ENCODE measurements at regions not wholly inside any gene's neighbourhood (a gene's known extent, or its start where the extent isn't known, plus 50 kb on each side); places are given as distances from the start of the nearest gene placed in this dataset.

DNA sequence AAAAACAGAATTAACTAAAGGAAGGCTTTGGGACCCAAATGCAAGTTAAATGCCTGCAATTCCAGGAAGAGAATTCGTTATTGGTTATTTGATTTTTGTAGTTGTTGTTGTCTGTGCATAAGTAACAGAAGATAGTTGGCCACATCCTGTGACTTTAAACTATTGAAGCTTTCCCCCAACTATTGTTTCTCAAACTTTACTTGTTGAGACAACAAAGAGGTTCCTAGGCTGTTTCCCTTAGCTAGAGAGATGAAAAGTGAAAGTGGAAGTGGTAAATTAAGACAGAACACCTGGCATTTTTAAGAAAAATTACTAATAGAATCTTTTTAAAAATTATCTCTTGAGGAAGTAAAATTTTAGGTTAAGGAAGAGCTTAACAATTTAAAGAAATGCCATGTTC, 525.2 kb downstream of the PKHD1 start:
- CTCF ChIA-PET = no interaction called here

More for the DNA sequence above, 525.2 kb downstream of the PKHD1 start:
- POLR2A ChIA-PET = no interaction called here
